ENCODE measurements at regions not wholly inside any gene's neighbourhood (a gene's known extent, or its start where the extent isn't known, plus 50 kb on each side); places are given as distances from the start of the nearest gene placed in this dataset.

GRCh38 chr21:35325953-35326352 is 276.9 kb upstream of the RUNX1 start:
- DNase-seq, result no peak

- no peak for DNase-seq
Measured at GRCh38 chr21:35324372-35325220, 275.5 kb upstream of the RUNX1 start.

GRCh38 chr21:35323947-35324346 is 274.8 kb upstream of the RUNX1 start:
- DNase-seq, result no peak

GRCh38 chr21:35321322-35322200 is 272.5 kb upstream of the RUNX1 start:
- peak; percentile 18 for DNase-seq

GRCh38 chr21:35319684-35320283 is 270.7 kb upstream of the RUNX1 start:
- no peak for DNase-seq

GRCh38 chr21:35316933-35317332 is 267.8 kb upstream of the RUNX1 start:
- no peak for DNase-seq

GRCh38 chr21:35316456-35316855 is 267.4 kb upstream of the RUNX1 start:
- no peak for DNase-seq

GRCh38 chr21:35314857-35315582 is 265.9 kb upstream of the RUNX1 start:
- no peak for DNase-seq

GRCh38 chr21:35311985-35312384 is 262.9 kb upstream of the RUNX1 start:
- no peak for DNase-seq

- DNase-seq, result no peak
Measured at GRCh38 chr21:35309316-35309715, 260.2 kb upstream of the RUNX1 start.

GRCh38 chr21:35303085-35303484 is 254.0 kb upstream of the RUNX1 start:
- no peak for DNase-seq

GRCh38 chr21:35298757-35299156 is 249.7 kb upstream of the RUNX1 start:
- no peak for DNase-seq

- no peak for DNase-seq
Measured at GRCh38 chr21:35297665-35298064, 248.6 kb upstream of the RUNX1 start.

- peak; percentile 84 for DNase-seq
Measured at GRCh38 chr21:35294231-35294898, 245.3 kb upstream of the RUNX1 start.

GRCh38 chr21:35291973-35292627 is 243.0 kb upstream of the RUNX1 start:
- DNase-seq, result no peak

GRCh38 chr21:35291034-35291433 is 241.9 kb upstream of the RUNX1 start:
- no peak for DNase-seq

- no peak for DNase-seq
Measured at GRCh38 chr21:35288238-35288637, 239.1 kb upstream of the RUNX1 start.

GRCh38 chr21:35284199-35284598 is 235.1 kb upstream of the RUNX1 start:
- DNase-seq, result no peak

- no peak for DNase-seq
Measured at GRCh38 chr21:35282944-35283343, 233.8 kb upstream of the RUNX1 start.

- no peak for DNase-seq
Measured at GRCh38 chr21:35281956-35282355, 232.9 kb upstream of the RUNX1 start.

GRCh38 chr21:35280231-35280630 is 231.1 kb upstream of the RUNX1 start:
- no peak for DNase-seq

- no peak for DNase-seq
Measured at GRCh38 chr21:35275776-35276175, 226.7 kb upstream of the RUNX1 start.

Measured in NCI-H1092 treated with DMSO at 0.1 percent for 48 hours (cell line).